Right kidney (tissue), 1 donor: ENCODE measurements at regions not wholly inside any gene's neighbourhood (a gene's known extent, or its start where the extent isn't known, plus 50 kb on each side); places are given as distances from the start of the nearest gene placed in this dataset.
"Not testable (repeated sequence)": the region's sequence is repeated elsewhere in the genome, so short reads cannot be mapped to it uniquely, and the experiment has no call there.

Experiments
- DNase-seq: peaks from one replicate; pipeline ENCODE4 v3.0.0-alpha.2; 2016

- not testable (repeated sequence) for DNase-seq
Measured at GRCh38 chr6:113724927-113725326, 132.2 kb upstream of the MARCKS start.

- DNase-seq, result no peak
Measured at GRCh38 chr6:113731541-113731940, 125.6 kb upstream of the MARCKS start.

DNA sequence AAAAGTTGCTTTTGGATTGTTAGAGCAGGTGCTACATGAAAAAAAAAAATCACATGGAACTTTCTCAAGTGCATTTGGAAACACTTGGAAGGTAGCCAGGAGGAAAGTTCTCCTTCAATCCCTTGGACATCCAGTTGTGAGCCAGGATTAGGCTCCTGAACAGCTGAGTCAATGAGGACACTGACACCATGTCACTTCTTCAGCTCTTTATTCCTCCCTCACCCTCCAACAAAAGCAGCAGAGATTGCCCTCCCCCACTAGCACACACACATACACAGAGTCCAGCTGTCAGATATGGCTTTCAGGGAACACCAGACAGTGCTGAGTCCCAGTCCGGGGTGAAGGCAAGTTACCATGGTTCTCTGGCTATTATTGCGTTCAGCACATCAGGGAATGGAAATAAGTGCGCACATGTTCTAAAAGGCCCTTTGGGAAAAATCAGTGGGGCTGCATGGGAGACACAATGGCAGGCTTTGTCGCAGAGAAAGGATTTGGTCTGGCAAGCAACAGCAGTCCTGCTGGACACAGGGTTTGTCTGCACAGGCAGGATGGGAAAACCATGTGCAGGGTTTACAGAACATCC lies 124.7 kb upstream of the MARCKS start:
- DNase-seq, result peak; percentile 55

DNA sequence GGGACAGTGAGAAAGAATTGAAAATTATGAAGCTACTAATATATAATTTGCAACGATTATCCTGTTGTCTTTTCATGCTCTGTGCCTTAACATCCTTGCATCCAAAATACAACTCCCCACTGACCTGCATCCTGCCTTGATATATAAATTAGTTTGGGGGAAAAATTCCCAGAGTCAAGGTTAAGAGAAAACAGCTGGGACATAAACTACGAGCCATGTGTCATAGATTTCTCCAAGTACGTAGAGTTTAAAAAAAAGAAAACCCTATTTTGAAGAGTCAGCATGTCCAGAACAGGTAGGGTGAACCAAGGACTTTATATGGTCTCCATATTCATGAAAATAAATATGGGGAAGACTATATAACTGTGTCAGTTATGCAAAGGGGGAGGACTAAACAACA lies 123.8 kb upstream of the MARCKS start:
- DNase-seq, result no peak

DNA sequence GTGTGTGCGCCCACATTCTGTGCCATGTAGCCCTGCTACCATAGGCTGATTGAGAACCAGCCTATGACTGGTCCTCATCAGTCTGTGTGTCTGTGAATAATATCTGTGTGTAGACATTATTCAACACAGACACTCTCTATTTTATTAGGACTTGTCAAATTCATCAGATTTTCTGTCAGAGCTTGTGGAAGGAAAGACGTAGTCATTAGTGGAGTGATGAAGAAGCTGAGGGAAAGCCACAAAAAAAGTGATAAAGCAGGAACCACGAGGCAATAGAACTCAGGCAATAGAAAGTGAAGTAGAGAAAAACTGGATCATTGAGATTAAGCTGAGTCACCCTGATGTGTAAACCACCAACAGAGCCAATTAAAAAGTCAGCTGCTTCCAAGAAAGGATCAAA lies 122.2 kb upstream of the MARCKS start:
- no peak for DNase-seq

DNA sequence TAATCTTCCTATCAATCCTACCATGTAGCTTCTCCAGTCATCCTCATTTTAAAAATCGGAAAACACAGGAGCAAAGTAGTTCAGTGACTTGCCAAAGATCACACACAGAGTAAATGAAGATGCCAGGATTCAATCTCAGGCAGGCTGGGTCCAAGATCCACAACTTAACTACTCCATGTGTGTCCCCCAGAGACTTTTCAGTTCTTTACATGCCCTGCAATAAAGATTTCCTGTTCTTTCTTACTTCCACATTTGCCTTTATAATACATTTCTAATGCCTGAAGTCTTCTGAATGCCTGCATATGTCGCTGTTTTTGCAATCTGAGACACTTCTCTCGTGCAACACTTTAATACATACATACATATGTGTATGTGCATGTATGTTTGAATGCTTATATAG lies 121.7 kb upstream of the MARCKS start:
- no peak for DNase-seq

DNA sequence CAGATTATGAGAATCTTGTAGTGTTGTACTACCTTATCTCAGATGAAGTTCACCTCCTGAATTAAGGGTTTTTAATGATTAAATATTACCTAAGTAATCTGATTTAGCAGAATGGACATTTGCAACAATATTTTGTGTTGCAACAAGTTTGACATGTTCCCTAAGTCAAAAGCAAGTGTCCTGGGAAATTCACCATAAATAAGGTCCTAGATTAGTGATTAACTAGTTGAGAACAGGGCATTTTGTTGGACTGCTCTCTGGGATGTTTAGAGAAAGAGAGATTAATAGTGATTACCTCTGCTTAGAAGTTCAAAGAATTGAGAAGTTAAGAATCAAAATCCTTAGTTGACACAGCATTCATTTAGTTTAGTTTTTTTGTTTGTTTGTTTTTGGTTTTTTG lies 120.2 kb upstream of the MARCKS start:
- DNase-seq, result no peak

DNA sequence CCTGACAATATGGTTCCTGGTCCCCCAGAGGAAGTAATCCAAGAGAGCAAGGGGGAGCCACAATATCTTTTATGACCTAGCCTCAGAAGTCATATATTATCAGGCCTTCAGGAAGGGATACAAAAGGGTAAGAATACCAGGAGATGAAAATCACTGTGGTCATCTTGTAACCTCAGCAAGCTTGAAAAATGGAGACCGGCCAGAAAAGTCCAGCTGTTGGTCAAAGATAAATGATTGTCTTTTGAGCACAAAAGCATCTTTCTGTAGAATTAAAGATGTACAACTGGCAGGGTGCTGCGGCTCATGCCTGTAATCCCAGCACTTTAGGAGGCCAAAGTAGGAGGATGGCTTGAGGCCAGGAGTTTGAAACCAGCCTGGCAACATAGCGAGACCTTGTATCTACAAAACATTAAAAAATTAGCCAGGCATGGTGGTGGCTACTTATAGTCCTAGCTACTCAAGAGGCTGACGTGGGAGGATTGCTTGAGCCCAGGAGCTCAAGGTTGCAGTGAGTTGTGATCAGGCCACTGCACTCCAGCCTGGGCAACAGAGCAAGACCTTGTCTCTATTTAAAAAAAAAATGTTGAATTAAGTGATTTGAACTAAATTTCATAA lies 118.0 kb upstream of the MARCKS start:
- DNase-seq, result no peak

GRCh38 chr6:113741651-113742050 lies 115.5 kb upstream of the MARCKS start:
- DNase-seq, result no peak

DNA sequence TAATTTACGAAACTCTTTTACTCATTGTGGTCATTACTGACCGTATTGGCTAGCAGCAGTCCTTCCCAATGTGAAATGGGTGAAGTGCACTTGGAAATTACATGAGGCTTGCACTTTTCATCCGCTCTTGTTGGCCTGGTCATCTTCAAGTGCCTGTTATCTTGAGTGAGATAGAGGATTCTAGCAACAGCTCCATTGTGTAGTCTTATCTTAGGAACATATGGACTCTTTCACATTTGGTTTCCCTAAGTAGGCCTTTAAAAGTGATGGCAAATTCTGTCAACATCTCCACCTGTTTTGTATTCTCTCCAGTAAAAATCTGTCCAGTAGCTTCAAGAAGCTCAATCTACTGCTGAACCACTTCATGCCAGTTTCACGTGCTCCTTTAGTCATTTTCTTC lies 114.8 kb upstream of the MARCKS start:
- DNase-seq, result no peak

- no peak for DNase-seq
Measured at GRCh38 chr6:113744861-113745260, 112.3 kb upstream of the MARCKS start.

DNA sequence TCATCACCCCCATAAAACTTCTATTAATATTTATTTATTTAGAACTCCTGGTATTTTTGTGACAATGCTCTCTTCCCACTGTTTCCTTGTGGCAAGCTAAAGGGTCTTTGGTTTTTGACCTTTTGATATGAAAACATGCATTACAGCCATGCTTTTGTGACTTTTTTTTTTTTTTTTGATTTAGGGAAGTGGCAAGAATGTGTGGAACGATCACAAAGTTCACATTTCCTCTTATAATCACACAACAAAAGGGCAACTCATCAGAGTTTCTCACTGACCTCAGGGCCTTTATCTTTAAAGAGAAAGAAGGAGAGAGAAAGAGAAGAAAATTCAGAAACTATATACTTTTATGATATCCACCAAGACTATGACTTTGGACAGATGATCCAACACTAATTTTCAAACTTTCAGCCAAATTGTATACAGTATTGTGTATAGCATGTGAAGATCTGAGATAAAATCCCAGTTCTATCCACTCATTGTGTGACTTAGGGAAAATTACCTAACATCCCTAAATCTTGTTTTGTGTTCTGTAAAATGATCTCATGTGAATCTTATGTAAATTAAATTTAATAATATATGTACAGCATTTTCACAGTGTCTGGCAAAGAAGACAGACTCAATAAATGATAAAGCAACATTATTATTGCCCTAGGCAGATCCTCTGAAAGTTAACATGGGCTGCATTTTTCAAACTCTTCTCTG lies 106.8 kb upstream of the MARCKS start:
- DNase-seq, result no peak

DNA sequence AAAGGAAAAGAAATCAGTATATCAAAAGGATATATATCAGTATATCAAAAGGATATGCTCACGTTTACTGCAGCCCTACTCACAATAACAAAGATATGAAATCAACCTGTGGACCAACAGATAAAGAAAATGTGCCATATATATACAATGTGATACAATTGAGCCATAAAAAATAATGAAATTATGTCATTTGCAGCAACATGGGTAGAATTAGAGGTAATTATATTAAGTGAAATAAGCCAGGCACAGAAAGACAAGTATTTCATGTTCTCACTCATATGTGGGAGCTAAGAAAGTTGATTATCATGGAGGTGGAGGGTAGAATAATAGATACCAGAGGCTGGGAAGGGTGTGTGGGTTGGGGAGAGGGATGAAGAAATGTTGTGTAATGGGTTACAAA lies 102.9 kb upstream of the MARCKS start:
- DNase-seq, result no peak

GRCh38 chr6:113755449-113756289 lies 101.5 kb upstream of the MARCKS start:
- DNase-seq, result no peak

DNA sequence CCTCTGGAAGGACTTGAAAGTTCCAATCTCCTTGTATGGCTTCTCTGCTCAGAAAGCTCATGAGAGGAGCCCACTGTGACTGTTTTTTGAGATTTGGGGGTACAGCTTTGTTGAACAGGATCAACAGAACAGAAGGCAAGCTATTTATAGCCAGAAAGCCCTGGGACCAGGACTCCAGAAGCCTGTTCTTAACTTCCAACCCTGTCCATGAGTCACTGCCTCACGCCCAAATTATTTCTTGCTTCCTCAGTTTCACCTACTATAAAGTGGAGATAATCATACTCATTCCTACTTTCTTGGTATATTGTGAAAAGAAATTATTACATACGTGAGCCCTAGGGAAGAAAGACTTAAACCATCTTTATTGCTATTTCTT lies 100.9 kb upstream of the MARCKS start:
- DNase-seq, result no peak

DNA sequence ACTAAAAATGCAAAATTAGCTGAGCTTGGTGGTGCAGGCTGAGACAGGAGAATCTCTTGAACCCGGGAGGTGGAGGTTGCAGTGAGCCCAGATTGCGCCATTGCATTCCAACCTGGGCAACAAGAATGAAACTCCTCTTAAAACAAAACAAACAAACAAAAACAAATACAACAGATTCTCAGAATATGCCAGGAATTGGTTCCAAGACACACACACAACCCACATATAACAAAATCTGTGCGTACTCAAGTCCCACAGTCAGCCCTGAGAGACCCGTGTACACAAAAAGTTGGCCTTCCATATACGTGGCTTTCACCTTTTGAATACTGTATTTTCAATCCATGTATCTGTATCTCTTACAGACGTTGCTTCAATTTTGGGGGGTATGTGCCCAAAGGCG lies 98.9 kb upstream of the MARCKS start:
- no peak for DNase-seq

- DNase-seq, result no peak
Measured at GRCh38 chr6:113758826-113759574, 98.1 kb upstream of the MARCKS start.

DNA sequence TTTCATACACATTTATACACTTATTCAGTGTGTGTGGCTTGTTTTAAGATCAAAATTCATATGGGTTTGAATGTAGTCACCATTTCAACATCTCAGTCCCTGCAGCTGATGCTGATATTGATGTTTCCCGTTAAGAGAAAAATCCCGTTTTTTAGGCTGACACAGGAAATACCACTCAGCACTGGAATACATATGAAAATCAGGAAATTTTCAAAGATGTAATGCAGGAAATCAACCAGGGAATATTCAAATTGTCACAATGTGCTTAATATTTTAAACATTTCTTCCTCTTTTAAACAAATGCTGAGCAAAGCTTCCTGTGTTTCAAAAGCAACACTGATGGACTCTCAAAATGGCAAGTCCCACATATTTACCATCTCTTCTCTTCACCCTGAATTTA lies 94.5 kb upstream of the MARCKS start:
- DNase-seq, result no peak

GRCh38 chr6:113763311-113763766 lies 93.8 kb upstream of the MARCKS start:
- DNase-seq, result no peak

- no peak for DNase-seq
Measured at GRCh38 chr6:113763876-113764275, 93.3 kb upstream of the MARCKS start.

DNA sequence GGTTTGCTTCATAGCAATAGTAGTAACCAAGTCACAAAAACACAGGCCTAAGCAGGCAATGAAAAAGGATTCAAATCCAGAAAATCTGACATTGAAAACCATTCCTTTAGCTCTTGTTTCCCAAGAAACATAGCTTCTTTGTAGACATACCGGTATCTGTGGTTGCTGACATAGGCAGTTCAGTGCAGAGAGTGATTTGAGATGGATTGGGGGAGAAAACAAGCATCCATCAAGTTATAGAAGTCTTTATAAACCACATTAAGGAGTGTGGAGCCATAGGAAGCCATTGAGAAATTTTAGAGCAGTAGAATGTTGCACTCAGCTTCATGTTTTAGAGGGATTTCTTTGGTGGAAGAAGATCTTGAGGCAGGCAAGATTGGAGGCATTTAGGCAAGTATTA lies 91.2 kb upstream of the MARCKS start:
- no peak for DNase-seq

DNA sequence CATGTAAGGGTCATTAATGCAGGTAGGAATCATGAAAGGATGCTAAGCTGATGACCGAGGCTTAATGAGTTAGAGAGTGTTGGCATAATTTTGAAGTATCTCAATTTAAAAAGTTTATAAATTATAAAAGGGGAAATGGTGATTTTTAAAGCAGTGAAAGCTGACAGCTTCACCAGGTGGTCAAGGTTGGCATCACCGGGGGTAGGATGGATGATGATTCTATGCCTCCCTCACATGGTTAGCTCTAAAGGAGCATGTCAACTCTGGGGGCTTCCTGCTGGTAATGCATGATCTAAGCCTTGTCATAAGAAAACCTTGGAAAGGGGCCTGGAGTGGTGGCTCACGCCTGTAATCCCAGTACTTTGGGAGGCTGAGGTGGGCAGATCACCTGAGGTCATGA lies 89.2 kb upstream of the MARCKS start:
- DNase-seq, result no peak
